ENCODE measurements at regions not wholly inside any gene's neighbourhood (a gene's known extent, or its start where the extent isn't known, plus 50 kb on each side); places are given as distances from the start of the nearest gene placed in this dataset.

GRCh38 chr5:106691701-106692100, 979.0 kb downstream of the EFNA5 start:
- FAIRE-seq = peak; percentile 43
- Histone ChIP-seq H3K36me3 (ENCODE audit: control insufficient read depth in 2 of 2, extremely low read depth in 1 of 2, insufficient read depth in 2 of 2, low read length in 2 of 2) (no peaks in the 10 kb centered on the region), H3K9ac (replicated peaks; ENCODE audit: extremely low read depth, insufficient read depth, low read length) (no peak overlapping the region), H3K4me1 (ENCODE audit: control insufficient read depth, extremely low read depth, insufficient read depth, low read length) (peaks cover 5% of the 10 kb centered on the region), H3K27me3 (ENCODE audit: control insufficient read depth in 2 of 2, insufficient read depth in 2 of 2, low read length in 2 of 2) (no peaks in the 10 kb centered on the region), H3K9me1 (replicated peaks; ENCODE audit: control insufficient read depth, extremely low read depth, insufficient read depth, low read length) (no peaks in the 10 kb centered on the region), H3K4me3 (replicated peaks in 1 of 3; ENCODE audit: insufficient read depth in 1 of 3, low read depth in 1 of 3, low read length in 3 of 3) (no peak overlapping the region), H3K27ac (ENCODE audit: insufficient read depth, low read depth, low read length) (no peak overlapping the region), H2AFZ (ENCODE audit: low read depth, low read length) (peak overlapping the region; percentile 75), H4K20me1 (replicated peaks; ENCODE audit: control insufficient read depth, extremely low read depth, insufficient read depth, low read length) (no peaks in the 10 kb centered on the region), H3K9me3 (replicated peaks; ENCODE audit: control insufficient read depth, insufficient read depth, low read length) (no peaks in the 10 kb centered on the region), H3K79me2 (ENCODE audit: control insufficient read depth, insufficient read depth, low read length) (no peaks in the 10 kb centered on the region), H3K4me2 (ENCODE audit: insufficient read depth, low read length) (no peak overlapping the region)
- DNase-seq (ENCODE audit: low read depth, low spot score) = peak; percentile 64
- ChIA-PET CTCF (no interaction called here), POLR2A (no interaction called here)
- dilution Hi-C loops (cut with MboI; ENCODE audit: extremely low pct_ligation_motif_present, low sequenced_read_pairs) (no loop called here), intact Hi-C loops (cut with micrococcal nuclease) (no loop called here)
- BruUV-seq (replicated peaks) = no TSS peak
- TF ChIP-seq FOS (IDR thresholded peaks at IDR 0.05; ENCODE audit: borderline replicate concordance, insufficient read depth, low read length) = peak; percentile 56
- TF ChIP-seq MYC (IDR thresholded peaks at IDR 0.05; ENCODE audit: low read depth, low read length) = no peak

GRCh38 chr5:106690585-106690984, 980.2 kb downstream of the EFNA5 start:
- dilution Hi-C loops (cut with MboI; ENCODE audit: extremely low pct_ligation_motif_present, low sequenced_read_pairs) = no loop called here
- FAIRE-seq = no peak

More at GRCh38 chr5:106690585-106690984, 980.2 kb downstream of the EFNA5 start:
- DNase-seq (ENCODE audit: low read depth, low spot score) = no peak
- Histone ChIP-seq H3K9ac (replicated peaks; ENCODE audit: extremely low read depth, insufficient read depth, low read length) (no peak overlapping the region), H3K9me3 (replicated peaks; ENCODE audit: control insufficient read depth, insufficient read depth, low read length) (no peaks in the 10 kb centered on the region), H3K9me1 (replicated peaks; ENCODE audit: control insufficient read depth, extremely low read depth, insufficient read depth, low read length) (no peaks in the 10 kb centered on the region), H4K20me1 (replicated peaks; ENCODE audit: control insufficient read depth, extremely low read depth, insufficient read depth, low read length) (no peaks in the 10 kb centered on the region), H3K4me1 (ENCODE audit: control insufficient read depth, extremely low read depth, insufficient read depth, low read length) (peaks cover 5% of the 10 kb centered on the region), H3K27ac (ENCODE audit: insufficient read depth, low read depth, low read length) (no peak overlapping the region), H3K27me3 (ENCODE audit: control insufficient read depth in 2 of 2, insufficient read depth in 2 of 2, low read length in 2 of 2) (no peaks in the 10 kb centered on the region), H3K36me3 (ENCODE audit: control insufficient read depth in 2 of 2, extremely low read depth in 1 of 2, insufficient read depth in 2 of 2, low read length in 2 of 2) (no peaks in the 10 kb centered on the region), H2AFZ (ENCODE audit: low read depth, low read length) (no peak overlapping the region), H3K4me2 (ENCODE audit: insufficient read depth, low read length) (no peak overlapping the region), H3K79me2 (ENCODE audit: control insufficient read depth, insufficient read depth, low read length) (no peaks in the 10 kb centered on the region), H3K4me3 (replicated peaks in 1 of 3; ENCODE audit: insufficient read depth in 1 of 3, low read depth in 1 of 3, low read length in 3 of 3) (no peak overlapping the region)
- BruUV-seq (replicated peaks) = no TSS peak
- POLR2A ChIA-PET = no interaction called here
- CTCF ChIA-PET = no interaction called here
- intact Hi-C loops (cut with micrococcal nuclease) = no loop called here
- TF ChIP-seq JUN (IDR thresholded peaks at IDR 0.05; ENCODE audit: borderline replicate concordance, insufficient read depth, insufficient read length, low read depth) (no peak), POLR2AphosphoS5 (IDR thresholded peaks at IDR 0.05; ENCODE audit: insufficient read depth, low read depth, low read length) (no peak), CTCF (IDR thresholded peaks at IDR 0.05; ENCODE audit: extremely low read depth in 1 of 2, insufficient read depth in 1 of 2, low read depth in 1 of 2, low read length in 2 of 2) (no peak)

Measured in endothelial cell of umbilical vein (primary cell).